GM19351 (cell line): ENCODE measurements at regions not wholly inside any gene's neighbourhood (a gene's known extent, or its start where the extent isn't known, plus 50 kb on each side); places are given as distances from the start of the nearest gene placed in this dataset.

Experiments used
- ATAC-seq: cut with Tn5 transposase; IDR thresholded peaks from one replicate; pipeline ENCODE4 v1.9.1; 2021; ENCODE audit warnings: mild to moderate bottlenecking, moderate library complexity; ENCODE audit not compliant: unreplicated experiment

GRCh38 chr14:55927028-55927427 lies 191.2 kb upstream of the PELI2 start:
- ATAC-seq: no peak

DNA sequence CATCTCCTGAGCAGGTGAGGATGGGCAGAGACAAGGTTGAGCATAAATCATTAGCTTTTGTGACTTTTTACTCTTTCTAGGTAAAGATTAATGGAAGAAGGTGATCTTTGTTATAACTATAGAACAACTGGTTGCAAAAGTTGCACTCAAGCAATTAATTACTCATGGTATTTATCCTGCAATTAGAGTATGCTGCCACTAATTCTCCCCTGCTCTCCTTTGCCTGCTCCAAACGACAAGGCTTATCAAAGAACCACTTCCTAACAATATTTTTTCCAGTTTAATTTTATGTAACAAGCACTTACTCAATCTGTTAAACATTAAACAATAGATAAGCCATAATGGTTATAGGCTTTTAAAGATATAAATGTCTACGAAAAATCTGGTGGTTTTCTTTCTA lies 189.9 kb upstream of the PELI2 start:
- ATAC-seq: no peak

DNA sequence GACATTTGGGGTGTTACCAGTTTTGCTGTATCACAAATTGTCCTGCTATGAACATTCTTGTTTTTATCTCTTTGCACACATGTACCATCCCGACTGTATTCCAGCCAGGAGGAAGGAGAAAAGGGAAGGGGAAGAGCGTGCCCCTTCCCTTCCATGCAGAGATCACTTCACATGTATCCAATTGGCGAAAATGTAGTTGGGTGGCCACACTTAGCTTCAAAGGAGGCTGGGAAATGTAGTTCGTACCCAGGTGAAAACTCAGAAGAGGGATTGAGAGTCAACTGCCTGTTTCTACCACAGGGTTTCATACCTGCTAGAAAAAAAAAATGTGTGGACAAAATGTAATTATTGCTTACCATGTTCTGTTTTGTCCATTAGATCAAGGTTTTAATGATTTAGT lies 189.1 kb upstream of the PELI2 start:
- no peak for ATAC-seq

DNA sequence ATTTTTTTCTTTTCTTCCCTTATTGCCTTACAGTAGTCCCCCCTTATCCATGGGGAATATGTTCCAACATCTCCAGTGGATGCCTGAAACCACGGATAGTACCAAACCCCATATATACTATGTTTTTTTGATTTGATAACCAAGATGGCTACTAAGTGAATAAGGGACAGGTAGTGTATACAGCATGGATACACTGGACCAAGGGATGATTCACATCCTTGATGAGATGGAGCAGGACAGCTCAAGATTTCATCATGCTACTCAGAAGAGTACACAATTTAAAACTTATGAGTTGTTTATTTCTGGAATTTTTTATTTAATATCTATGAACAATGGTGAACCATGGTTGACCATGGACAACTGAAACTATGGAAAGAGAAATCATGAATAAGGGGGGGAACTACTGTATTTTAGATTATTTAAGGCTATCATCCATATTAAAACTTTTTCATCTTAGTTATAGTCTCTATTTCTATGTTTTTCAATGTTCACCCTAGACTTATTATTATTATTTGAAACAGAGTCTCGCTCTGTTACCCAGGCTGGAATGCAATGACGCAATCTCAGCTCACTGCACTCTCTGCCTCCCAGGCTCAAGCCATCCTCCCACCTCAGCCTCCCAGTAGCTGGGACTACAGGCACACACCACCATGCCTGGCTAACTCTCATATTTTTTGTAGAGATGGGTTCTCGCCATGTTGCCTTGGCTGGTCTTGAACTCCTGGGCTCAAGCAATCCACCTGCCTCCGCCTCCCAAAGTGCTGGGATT lies 188.0 kb upstream of the PELI2 start:
- ATAC-seq: no peak

DNA sequence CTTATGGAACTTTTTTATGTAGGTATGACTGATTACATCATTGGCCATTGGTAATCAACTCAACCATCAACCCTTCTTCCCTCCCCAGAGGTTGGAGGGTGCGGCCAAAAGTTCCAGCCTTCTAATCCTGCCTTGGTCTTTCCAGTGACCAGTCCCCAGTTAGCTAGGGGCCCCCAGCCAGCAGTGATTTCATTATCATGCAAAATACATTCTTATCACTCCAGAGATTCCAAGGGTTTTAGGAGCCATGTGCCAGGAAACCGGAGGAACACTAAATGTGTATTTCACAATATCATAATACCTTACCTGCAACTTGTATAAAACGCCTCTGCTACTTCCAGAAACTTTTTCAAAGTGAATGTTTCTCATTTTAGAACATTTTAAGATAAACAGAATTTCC lies 181.5 kb upstream of the PELI2 start:
- no peak for ATAC-seq

GRCh38 chr14:55938249-55938791 lies 179.9 kb upstream of the PELI2 start:
- ATAC-seq: no peak

DNA sequence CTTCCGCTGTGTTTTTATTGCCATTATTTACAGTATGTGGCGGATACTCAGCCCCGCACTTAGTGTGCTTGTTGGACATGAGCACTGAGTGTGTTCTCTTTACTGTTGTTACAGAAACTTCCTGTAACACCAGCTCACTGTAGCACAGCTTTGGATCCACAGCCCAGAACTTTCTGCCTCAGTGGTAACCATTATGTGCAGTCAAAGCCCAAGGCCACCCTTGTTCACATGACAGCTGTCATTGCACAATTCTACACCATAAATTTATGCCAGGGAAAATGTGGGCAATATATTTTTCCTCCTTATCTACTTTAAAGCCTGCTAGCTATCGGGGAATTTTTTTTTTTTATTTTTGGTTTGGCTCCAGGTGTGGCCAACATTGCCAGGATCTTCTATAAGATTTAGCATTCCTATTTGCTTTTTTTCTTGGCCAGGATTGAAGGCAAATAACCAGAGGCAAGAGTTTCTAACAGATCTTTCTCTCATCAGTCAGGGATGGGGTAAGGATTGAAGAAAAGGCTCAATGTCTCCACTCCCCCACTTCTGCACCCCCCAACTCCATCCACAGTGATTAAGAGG lies 176.0 kb upstream of the PELI2 start:
- no peak for ATAC-seq

DNA sequence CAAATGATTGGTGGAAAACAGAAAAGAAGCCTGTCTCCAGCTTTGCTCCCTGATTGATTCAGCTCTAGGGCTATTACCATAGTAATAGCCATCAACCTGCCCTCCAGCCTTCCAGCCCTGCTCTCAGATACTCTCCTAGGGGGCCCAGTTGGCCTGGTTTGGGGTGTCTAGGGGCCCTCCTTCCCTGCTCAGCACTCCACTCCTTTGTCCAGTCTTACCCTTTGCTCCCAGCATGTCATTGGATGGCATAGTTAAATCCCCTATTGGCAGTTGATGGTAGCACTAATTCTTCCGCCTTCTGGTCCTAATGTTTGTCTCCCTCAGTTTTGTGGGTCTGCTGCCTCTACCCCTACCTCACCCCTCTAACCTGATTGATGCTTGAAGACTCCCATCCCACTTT lies 175.4 kb upstream of the PELI2 start:
- no peak for ATAC-seq

DNA sequence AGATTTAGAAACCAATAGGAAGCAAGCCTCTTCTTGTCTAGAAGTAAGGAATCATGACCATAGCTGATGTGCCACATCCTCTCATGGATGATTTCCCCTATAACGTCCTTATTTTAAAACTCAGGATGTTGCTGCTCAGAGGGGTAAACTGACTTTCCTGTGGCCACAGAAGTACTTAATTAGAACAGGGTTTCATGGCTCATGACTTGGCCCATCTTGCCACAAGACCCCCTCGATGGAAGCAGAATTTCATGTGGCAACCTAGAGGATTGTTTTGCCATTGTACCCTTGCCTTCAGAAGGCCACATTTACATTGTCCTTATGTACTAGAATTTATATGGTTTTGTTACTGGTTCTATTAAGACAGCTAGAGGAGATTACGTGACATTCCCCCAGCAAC lies 173.5 kb upstream of the PELI2 start:
- no peak for ATAC-seq

- ATAC-seq: no peak
Measured at GRCh38 chr14:55946231-55946630, 172.0 kb upstream of the PELI2 start.

DNA sequence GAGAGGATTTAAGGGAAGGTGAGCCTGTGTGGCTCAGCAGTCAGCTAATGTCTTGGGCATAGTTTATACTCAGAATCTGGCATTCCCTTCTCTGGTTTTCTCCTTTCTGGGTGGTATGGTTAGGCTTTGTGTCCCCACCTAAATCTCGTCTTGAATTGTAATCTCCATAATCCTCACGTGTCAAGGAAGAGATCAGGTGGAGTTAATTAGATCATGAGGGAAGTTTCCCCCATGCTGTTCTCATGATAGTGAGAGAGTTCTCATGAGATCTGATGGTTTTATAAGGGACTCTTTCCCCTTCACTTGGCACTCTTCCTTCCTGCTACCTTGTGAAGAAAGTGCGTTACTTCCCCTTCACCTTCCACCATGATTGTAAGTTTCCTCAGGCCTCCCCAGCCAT lies 169.8 kb upstream of the PELI2 start:
- no peak for ATAC-seq

- ATAC-seq: no peak
Measured at GRCh38 chr14:55949708-55950107, 168.5 kb upstream of the PELI2 start.

DNA sequence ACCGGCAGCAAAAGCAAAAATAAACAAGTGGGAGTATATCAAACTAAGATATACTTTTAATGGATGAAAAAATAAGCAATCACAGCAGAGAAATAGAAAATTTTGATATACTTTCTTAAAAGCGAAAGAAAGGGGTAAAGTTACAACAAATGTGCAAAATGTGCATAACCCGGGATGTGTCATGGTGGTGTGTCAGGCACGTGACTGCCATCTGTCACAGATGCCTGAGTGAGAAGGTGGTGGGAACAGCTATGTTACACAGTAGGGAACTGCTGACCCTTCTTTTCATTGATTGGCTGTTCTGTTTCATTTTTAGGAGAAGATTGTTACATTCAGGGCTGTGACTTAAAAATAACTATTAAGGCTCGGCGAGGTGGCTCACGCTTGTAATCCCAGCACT lies 168.1 kb upstream of the PELI2 start:
- ATAC-seq: no peak

DNA sequence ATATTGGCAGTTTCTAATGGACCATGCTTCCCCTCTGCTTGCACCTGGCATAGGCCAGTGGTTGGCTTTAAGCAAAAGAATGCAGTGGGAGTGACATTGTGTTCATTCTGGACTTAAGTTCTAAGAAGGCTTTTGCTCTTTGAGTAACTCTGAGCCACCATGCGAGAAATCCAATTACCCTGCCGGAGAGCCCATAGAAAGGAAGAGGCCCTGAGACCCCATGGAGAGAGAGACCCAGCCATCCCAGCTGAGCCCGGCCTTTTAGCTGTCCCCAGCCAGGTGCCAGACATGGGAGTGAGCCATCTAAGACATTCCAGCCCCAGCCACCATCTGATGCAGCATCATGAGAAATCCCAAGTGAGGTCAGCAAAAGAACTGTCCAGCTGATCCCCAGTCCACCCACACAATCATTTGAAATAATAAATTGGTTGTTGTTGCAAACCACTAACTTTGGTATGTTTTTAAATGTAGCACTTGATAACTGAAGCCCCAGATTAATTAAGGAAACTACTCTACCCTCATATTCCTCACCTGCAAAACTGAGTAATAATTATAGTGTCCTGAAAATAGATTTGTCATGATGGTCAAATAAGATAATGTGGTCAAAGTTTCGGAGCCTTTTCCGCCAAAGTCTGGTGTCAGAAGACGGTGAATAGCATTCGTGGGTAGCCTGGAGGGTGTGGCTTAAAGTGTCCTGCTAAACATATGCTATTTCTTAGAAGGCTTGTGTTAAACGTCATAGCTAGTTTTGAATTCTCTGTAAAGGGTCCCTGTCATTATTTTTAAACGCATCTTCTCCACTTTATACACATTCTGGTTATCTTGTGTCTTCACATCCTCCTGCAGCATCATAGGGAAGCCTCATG lies 166.6 kb upstream of the PELI2 start:
- no peak for ATAC-seq

DNA sequence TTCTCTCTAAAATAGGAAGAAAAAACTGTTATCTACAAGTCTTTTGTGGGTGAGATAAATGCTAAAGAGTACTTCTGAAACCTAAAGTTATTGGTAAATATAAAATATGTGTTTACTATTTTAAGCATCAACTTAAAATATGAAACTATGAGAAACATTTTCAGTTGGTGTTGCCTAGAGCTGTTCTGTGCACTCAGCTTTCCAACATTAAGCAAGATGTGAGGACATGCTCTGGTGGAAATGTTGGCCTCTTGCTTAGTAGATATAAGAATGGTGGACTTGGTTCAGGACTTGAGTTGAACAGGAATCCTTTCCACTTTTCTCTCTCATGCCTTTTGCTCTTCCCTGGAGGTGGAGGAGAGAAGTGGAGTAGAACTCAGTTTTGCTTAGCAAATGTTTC lies 164.1 kb upstream of the PELI2 start:
- no peak for ATAC-seq

DNA sequence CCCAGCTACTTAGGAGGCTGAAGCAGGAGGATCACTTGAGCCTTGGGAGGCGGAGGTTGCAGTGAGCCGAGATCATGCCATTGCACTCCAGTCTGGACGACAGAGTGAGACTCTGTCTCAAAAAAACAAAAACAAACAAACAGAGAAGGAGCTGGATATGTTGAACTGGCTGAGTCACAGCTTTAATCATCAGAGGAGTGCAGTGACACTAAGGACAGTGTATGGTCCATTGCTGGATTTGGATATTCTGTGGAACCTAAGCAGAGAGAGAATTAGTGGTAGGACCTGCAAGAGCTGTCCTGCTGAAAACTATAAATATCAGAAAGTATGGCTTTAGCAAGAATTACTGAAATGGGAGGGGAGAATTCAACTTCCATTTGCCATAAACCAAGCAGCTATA lies 163.0 kb upstream of the PELI2 start:
- no peak for ATAC-seq

DNA sequence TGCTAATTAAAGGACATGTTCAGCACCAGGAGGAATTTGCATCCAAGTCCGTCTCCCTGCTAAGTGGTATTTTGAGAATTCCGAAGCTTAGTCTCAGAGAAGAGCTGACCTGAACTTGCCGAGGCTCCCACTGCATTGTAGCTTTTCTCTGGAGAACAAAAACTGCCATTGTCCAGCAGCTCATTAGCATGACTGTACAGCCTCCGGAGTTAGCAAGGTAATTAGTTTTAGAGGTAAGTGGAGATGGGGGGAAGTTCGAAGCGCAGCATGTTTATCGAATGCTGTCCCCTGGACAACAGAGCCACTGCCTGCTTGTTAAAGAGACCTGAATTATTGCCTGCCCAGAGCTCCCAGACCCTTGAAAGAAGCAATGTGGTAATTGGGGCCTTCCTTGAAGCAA lies 160.3 kb upstream of the PELI2 start:
- no peak for ATAC-seq

DNA sequence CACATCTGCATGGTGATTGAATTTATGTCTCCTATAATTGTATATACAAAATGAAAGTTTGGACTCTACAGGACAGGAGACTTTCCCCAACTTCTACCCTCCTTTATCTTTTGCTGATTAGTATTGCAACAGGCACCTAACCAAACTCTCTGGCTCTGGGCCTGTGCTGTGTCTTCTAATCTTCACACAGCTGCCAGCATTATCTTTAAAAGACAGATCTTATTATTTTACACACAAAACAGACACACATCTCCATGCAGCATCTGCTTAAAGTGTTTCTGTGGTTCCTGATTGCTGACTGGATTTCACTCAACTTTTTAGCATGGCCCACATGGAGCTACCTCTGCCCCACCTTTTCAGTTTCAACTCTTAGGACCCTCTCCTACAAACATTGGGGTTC lies 154.9 kb upstream of the PELI2 start:
- ATAC-seq: no peak

DNA sequence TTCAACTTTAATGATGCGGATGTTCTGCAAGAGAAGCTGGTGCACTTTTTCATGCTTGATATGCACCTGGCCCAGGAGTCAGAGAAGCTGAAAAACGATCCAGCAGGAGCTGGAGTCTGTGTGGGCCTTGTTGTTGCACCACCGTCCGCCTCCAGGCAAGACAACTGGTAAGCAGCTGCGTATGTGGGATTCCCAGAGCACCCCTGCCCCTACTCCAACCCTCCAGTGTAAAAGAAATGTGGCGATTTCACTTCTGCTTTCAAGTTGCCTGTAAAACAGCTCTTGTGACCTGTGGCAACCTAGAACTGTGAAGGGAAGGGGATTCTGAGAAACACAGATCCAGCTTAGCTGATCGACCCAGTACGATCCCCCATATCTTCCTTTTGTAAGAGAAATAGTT lies 154.1 kb upstream of the PELI2 start:
- ATAC-seq: no peak

DNA sequence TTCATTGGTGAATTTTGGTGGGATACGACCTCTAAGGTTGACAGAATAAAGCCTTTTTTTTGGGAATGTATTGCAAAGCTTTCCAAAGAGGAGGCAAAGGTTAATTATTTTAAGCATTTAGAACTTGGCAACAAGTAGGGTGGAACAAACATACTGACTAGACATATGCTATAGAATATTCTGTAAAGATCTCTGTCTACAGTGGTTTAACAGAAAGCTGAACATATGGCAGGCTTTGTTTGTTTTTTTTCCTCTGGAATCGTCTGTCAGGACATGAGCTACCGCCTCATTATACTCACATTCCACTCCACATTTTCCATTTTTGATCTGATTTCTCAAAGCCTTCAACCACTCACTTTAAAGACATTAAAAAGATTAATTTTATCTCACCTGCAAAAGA lies 153.4 kb upstream of the PELI2 start:
- no peak for ATAC-seq

GRCh38 chr14:55965851-55966250 lies 152.4 kb upstream of the PELI2 start:
- no peak for ATAC-seq

GRCh38 chr14:55968741-55969140 lies 149.5 kb upstream of the PELI2 start:
- no peak for ATAC-seq
